Skeletal muscle tissue (tissue), 3 donors: ENCODE measurements at regions not wholly inside any gene's neighbourhood (a gene's known extent, or its start where the extent isn't known, plus 50 kb on each side); places are given as distances from the start of the nearest gene placed in this dataset.

ENCODE experiments used
- H3K27ac ChIP-seq: one replicate; pipeline ENCODE4 v1.7.0; 2013; ENCODE audit warnings: mild to moderate bottlenecking, low read depth, low read length, inconsistent platforms
- H3K27me3 ChIP-seq, 3 donors: one replicate each; pipeline ENCODE4 v1.7.0; 2013; ENCODE audit warnings: low read length in 3 of 3; ENCODE audit not compliant: control insufficient read depth in 3 of 3, insufficient read depth in 3 of 3
- H3K36me3 ChIP-seq, 3 donors: one replicate each; pipeline ENCODE4 v1.7.0; 2013; ENCODE audit warnings: low read length in 3 of 3; ENCODE audit not compliant: control insufficient read depth in 3 of 3, insufficient read depth in 3 of 3
- H3K4me1 ChIP-seq, 3 donors: one replicate each; pipeline ENCODE4 v1.7.0; 2013; ENCODE audit warnings: low read length in 3 of 3, mild to moderate bottlenecking in 3 of 3; ENCODE audit not compliant: control insufficient read depth in 3 of 3, insufficient read depth in 3 of 3
- H3K4me3 ChIP-seq, 3 donors: one replicate each; pipeline ENCODE4 v1.7.0; 2013; ENCODE audit warnings: low read length in 3 of 3
- H3K9ac ChIP-seq, 3 donors: one replicate each; pipeline ENCODE4 v1.7.0; 2013; ENCODE audit warnings: low read length in 3 of 3, mild to moderate bottlenecking in 3 of 3, moderate library complexity in 2 of 3, low read depth in 1 of 3
- H3K9me3 ChIP-seq, 3 donors: one replicate each; pipeline ENCODE4 v1.7.0; 2013; ENCODE audit warnings: low read length in 3 of 3; ENCODE audit not compliant: control insufficient read depth in 3 of 3
- donor health status: Osteomylitis.

DNA sequence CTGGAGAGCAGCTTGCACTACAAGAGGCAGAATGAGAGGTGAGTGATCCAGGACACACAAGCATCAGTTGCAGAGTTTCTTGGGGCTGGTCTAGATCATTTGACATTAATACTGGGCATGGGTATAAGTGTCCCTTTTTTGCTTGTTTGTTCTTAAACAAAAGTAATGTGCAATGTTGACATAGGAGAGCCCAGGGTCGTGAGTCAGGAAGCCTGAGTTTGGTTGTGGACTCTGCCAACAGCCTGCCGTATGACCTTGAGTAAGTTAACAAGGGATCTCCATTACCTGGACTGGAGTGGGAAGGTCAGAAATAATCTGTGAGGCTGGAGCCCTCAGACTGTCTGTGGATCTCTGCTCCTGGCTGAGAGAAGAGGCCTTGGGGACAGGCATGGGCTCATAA is 170.3 kb downstream of the KCNA5 start:
- Histone ChIP-seq H3K4me1 (peaks cover 0 to 17% (median 12%) of the 10 kb centered on the region in 3 donors), H3K27ac (no peak overlapping the region), H3K27me3 (peaks cover 0 to 2% (median 0%) of the 10 kb centered on the region in 3 donors), H3K4me3 (no peak overlapping the region), H3K9me3 (no peaks in the 10 kb centered on the region), H3K36me3 (no peaks in the 10 kb centered on the region), H3K9ac (no peak overlapping the region)

DNA sequence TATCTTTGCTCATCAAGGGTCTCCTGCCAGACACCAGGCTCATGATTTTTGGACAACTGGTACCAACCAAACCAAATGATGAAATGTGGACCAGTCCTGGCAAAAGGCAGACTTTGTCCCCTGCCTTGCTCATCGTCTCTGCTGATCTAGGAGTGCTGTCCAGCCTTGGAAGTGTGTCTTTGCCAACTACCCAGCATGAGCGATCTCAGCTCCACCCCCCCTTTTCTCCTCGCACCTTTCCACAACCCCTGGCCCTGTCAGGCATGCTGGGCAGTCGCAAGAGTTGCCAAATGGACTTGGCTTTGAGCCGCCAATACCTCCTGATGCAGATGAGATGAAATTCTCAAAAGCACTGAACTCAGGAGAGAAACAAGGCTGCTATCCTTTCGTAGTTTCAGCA is 174.3 kb downstream of the KCNA5 start:
- Histone ChIP-seq H3K4me3 (no peak overlapping the region), H3K27ac (no peak overlapping the region), H3K9me3 (no peaks in the 10 kb centered on the region), H3K4me1 (peaks cover 0 to 13% (median 5%) of the 10 kb centered on the region in 3 donors), H3K36me3 (no peaks in the 10 kb centered on the region), H3K9ac (no peak overlapping the region), H3K27me3 (no peaks in the 10 kb centered on the region)

DNA sequence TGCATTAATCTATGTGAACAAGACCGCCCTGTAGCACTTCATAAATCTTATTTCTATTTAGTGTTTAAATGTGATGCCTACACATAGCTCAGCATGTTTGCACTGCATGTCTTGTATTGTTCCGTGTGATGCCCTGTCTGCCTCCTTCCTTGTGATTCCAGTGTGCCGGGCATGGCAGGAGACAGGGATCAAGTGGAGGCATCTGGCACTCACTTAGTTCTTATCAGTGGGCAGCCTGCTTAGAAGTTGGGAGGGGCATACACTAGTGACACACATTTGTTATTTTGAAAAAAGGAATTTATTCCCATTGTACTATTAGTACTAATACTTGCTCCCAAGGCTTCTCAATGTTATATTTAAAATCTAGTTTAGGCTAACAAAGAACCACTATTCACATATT is 176.4 kb downstream of the KCNA5 start:
- Histone ChIP-seq H3K9me3 (no peaks in the 10 kb centered on the region), H3K4me3 (no peak overlapping the region), H3K4me1 (no peaks in the 10 kb centered on the region), H3K9ac (no peak overlapping the region), H3K27me3 (no peaks in the 10 kb centered on the region), H3K36me3 (no peaks in the 10 kb centered on the region), H3K27ac (no peak overlapping the region)

DNA sequence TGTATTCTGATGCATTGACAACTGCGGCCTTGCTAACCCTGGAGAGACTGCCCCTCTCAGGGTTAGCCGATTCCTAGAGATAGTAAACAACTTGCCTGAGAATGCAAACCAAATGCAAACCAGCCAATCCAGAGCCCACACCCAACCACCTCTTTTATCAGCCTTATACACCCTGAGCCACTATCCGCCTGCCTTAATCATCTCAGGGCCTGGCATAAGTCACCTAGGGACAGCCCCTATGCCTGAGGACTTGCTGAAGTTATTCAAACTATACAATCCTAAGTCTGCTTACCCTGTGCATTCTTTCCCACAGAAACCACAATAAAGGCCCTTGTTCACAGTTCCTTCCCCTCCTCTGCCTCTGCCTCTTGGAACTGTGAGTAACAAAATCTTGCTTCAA is 177.2 kb downstream of the KCNA5 start:
- Histone ChIP-seq H3K9me3 (no peaks in the 10 kb centered on the region), H3K36me3 (no peaks in the 10 kb centered on the region), H3K4me3 (no peak overlapping the region)

DNA sequence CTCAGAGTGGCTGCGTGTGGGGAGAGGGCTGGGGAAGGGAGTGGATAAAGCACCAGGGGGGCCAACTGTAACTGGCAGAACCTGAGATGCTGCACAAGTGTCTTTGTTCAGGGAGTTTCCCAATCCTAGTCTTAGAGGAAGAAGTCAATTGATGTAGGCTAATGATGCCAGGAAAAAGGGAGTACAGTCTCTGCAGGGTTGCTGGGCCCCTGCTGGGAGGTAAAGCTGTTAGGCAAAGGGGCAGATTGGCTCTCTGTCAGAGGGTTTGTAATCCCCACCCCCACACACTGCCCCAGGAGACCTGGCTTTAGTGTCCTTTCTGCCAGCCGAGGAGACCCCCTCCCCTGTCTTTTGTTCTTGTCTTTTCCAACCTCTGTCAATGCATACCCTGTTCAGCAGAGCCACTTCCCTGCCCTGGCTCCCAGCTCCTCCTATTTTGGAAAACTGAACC is 178.4 kb downstream of the KCNA5 start:
- Histone ChIP-seq H3K9me3 (no peaks in the 10 kb centered on the region), H3K36me3 (no peaks in the 10 kb centered on the region), H3K4me3 (no peak overlapping the region), H3K4me1 (no peaks in the 10 kb centered on the region), H3K27ac (no peak overlapping the region), H3K27me3 (no peaks in the 10 kb centered on the region), H3K9ac (no peak overlapping the region)

More for the DNA sequence above, 177.2 kb downstream of the KCNA5 start:
- Histone ChIP-seq H3K9ac (no peak overlapping the region), H3K27ac (no peak overlapping the region), H3K4me1 (no peaks in the 10 kb centered on the region), H3K27me3 (no peaks in the 10 kb centered on the region)

DNA sequence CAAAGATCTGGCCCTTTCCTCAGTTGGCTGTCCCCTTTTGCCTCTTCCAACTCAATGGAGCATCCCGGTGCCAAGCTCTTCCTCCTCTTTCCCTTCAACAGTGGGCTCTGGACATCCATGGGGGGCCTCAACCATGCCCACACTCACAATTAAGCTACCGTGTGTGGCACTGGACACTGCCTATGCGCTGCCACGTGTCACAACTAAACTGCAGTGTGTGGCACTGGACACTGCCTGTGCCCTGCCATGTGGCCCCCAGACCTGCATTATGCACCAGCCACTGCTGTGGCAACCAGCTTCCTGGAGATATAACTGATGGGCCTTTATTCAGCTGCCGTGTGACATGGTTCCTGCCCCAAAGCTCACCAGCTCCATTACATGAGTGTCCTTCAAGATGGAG is 179.1 kb downstream of the KCNA5 start:
- H3K9ac ChIP-seq = no peak overlapping the region
- H3K4me3 ChIP-seq = no peak overlapping the region
- no peaks in the 10 kb centered on the region for H3K36me3 ChIP-seq
- H3K27me3 ChIP-seq = no peaks in the 10 kb centered on the region
- no peaks in the 10 kb centered on the region for H3K4me1 ChIP-seq
- H3K9me3 ChIP-seq = no peaks in the 10 kb centered on the region
- no peak overlapping the region for H3K27ac ChIP-seq

DNA sequence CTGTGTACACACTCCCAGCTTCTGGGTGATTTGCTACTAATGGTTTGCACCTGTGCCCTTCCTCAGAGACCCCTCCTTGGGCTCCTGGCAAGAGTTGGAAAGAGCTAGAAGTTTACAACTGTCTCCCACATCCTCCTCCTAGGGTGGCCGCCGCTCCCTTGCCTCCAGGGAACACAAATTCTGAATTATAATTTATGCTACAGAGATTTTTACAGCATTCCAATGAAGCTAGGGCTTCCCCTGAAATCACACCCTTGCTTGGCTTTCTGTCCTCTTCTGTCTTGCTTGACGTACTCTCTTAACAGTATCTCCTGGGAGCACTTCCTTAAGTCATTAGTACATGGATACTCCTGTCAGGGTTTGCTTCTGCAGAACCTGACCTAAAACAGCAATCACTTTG is 180.2 kb downstream of the KCNA5 start:
- Histone ChIP-seq H3K36me3 (no peaks in the 10 kb centered on the region), H3K27me3 (no peaks in the 10 kb centered on the region), H3K9ac (no peak overlapping the region), H3K4me1 (no peaks in the 10 kb centered on the region), H3K4me3 (no peak overlapping the region), H3K9me3 (no peaks in the 10 kb centered on the region), H3K27ac (no peak overlapping the region)

DNA sequence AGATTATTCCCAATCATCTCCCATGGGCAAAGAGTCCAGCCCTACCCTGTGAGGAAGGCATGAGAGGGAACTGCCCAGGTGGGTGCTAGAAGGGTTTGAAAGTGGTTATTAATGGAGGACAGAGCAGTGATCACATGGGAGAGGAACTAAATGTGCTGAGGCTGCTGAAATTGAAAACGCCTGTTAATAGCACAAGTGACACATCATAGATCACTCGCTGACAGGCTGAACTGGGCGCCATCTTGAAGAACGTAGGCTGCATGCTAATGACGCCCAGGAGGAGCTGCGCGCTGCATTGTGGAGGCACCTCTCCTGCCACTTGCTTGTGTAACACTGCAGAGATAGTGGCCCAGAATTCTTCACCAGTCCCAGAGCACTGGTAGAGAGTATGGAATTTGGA is 182.9 kb downstream of the KCNA5 start:
- Histone ChIP-seq H3K4me3 (no peak overlapping the region), H3K9me3 (no peaks in the 10 kb centered on the region), H3K27me3 (no peaks in the 10 kb centered on the region), H3K4me1 (no peaks in the 10 kb centered on the region), H3K36me3 (no peaks in the 10 kb centered on the region), H3K27ac (no peak overlapping the region), H3K9ac (no peak overlapping the region)

DNA sequence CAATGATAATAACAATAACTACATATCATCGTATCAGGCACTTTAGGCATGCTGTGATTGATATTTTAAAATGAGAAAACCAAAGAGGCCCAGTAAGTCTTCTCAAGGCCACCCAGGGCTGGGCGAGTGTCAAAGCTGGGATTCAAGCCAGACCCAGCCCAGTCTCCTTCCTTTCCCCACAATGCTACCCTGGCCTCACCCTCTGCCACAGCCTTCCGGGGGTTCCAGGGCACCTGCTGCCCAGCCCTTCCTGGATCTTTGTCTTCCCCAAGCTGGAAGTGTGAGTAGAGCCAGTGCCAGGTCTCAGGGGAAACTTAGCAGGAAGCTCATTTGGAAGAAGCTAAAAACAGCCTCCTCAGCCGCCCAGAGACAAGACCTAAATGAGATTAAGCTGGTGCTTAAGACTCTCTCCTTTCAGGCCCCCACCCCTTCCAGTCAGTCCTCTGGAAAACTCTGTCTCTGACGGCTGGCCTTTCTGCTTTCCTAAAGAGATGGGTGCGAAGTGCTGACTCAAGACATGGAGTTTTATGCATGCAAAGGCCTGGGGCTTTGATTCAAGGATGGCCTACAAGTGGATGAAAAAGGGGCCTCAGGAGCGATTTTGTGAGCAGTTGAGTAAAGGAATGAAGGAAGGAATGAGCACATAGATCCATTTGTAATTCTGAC is 184.2 kb downstream of the KCNA5 start:
- Histone ChIP-seq H3K9me3 (no peaks in the 10 kb centered on the region), H3K9ac (no peak overlapping the region), H3K4me3 (no peak overlapping the region), H3K27ac (no peak overlapping the region), H3K27me3 (no peaks in the 10 kb centered on the region), H3K4me1 (no peaks in the 10 kb centered on the region), H3K36me3 (no peaks in the 10 kb centered on the region)

DNA sequence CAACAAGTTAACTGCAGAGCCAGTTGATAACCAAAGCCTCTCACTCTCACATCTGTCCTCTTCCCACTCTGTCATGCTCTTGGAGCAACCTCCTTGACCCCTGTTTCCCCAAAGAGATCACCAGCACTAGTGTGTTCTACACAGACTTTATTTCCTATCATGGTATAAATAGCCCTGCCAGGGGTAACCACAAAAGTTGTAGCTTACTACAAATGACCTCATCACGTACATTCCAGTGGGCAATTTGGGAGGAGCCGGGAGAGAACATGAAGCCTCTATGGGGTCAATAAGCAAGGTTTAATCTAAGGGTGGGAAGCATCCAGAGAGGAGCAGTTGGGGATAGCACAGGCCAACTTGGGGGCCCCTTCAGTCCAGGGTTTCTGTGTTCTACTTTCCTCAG is 186.5 kb downstream of the KCNA5 start:
- no peaks in the 10 kb centered on the region for H3K9me3 ChIP-seq
- no peaks in the 10 kb centered on the region for H3K4me1 ChIP-seq
- H3K4me3 ChIP-seq = no peak overlapping the region
- no peak overlapping the region for H3K9ac ChIP-seq
- no peak overlapping the region for H3K27ac ChIP-seq
- no peaks in the 10 kb centered on the region for H3K36me3 ChIP-seq
- H3K27me3 ChIP-seq = peaks cover 0 to 6% (median 4%) of the 10 kb centered on the region in 3 donors
